ENCODE measurements at regions not wholly inside any gene's neighbourhood (a gene's known extent, or its start where the extent isn't known, plus 50 kb on each side); places are given as distances from the start of the nearest gene placed in this dataset.

- Histone ChIP-seq H3K4me2 (replicated peaks; ENCODE audit: extremely low read depth, low read length, poor library complexity, severe bottlenecking) (no peak overlapping the region), H2AFZ (ENCODE audit: insufficient read depth, low read depth, low read length, poor library complexity, severe bottlenecking) (no peak overlapping the region), H3K9ac (ENCODE audit: insufficient read depth, low read length, poor library complexity, severe bottlenecking) (no peak overlapping the region), H3K27me3 (ENCODE audit: control insufficient read depth in 2 of 2, insufficient read depth in 2 of 2, low read length in 2 of 2) (no peaks in the 10 kb centered on the region), H3K27ac (ENCODE audit: low read depth in 1 of 2, low read length in 2 of 2) (no peak overlapping the region), H3K4me1 (ENCODE audit: control insufficient read depth in 1 of 2, insufficient read depth in 2 of 2, low read length in 2 of 2) (no peaks in the 10 kb centered on the region), H3K9me3 (replicated peaks in 1 of 2; ENCODE audit: control insufficient read depth in 1 of 2, insufficient read depth in 1 of 2, low read length in 2 of 2) (no peaks in the 10 kb centered on the region), H3K36me3 (replicated peaks in 1 of 2; ENCODE audit: control insufficient read depth in 1 of 2, insufficient read depth in 2 of 2, low read length in 2 of 2) (no peaks in the 10 kb centered on the region), H3K79me2 (ENCODE audit: insufficient read depth, low read length) (no peaks in the 10 kb centered on the region), H4K20me1 (ENCODE audit: insufficient read depth, low read length) (no peaks in the 10 kb centered on the region), H3K4me3 (replicated peaks in 1 of 3; ENCODE audit: low read depth in 2 of 3, low read length in 3 of 3) (no peak overlapping the region)
- no peak for DNase-seq
- H3K9me3 Mint-ChIP-seq: peaks cover 0 to 2% (median 0%) of the 10 kb centered on the region in 7 donors
- H3K36me3 Mint-ChIP-seq: no peaks in the 10 kb centered on the region
- H3K4me1 Mint-ChIP-seq: no peaks in the 10 kb centered on the region
- no peak overlapping the region for H3K4me3 Mint-ChIP-seq
- no peak for TF ChIP-seq CTCF (IDR thresholded peaks at IDR 0.05)
- H3K27me3 Mint-ChIP-seq (ENCODE audit: low read depth in 3 of 3): no peaks in the 10 kb centered on the region
- intact Hi-C loops (cut with micrococcal nuclease): no loop called here
- WGBS (ENCODE audit: insufficient coverage): 86% methylated on average over 3 of the region's 6 CpGs
- H3K27ac Mint-ChIP-seq: no peak overlapping the region
Measured at GRCh38 chr14:48983351-48983888, 602.8 kb downstream of the RPS29 start.

- Histone ChIP-seq H3K9ac (ENCODE audit: insufficient read depth, low read length, poor library complexity, severe bottlenecking) (no peak overlapping the region), H4K20me1 (ENCODE audit: insufficient read depth, low read length) (no peaks in the 10 kb centered on the region), H3K4me3 (replicated peaks in 1 of 3; ENCODE audit: low read depth in 2 of 3, low read length in 3 of 3) (no peak overlapping the region), H3K79me2 (ENCODE audit: insufficient read depth, low read length) (no peaks in the 10 kb centered on the region), H3K4me2 (replicated peaks; ENCODE audit: extremely low read depth, low read length, poor library complexity, severe bottlenecking) (no peak overlapping the region), H3K27me3 (ENCODE audit: control insufficient read depth in 2 of 2, insufficient read depth in 2 of 2, low read length in 2 of 2) (no peaks in the 10 kb centered on the region), H3K36me3 (replicated peaks in 1 of 2; ENCODE audit: control insufficient read depth in 1 of 2, insufficient read depth in 2 of 2, low read length in 2 of 2) (no peaks in the 10 kb centered on the region), H3K9me3 (replicated peaks in 1 of 2; ENCODE audit: control insufficient read depth in 1 of 2, insufficient read depth in 1 of 2, low read length in 2 of 2) (no peaks in the 10 kb centered on the region), H3K4me1 (ENCODE audit: control insufficient read depth in 1 of 2, insufficient read depth in 2 of 2, low read length in 2 of 2) (no peaks in the 10 kb centered on the region), H2AFZ (ENCODE audit: insufficient read depth, low read depth, low read length, poor library complexity, severe bottlenecking) (no peak overlapping the region), H3K27ac (ENCODE audit: low read depth in 1 of 2, low read length in 2 of 2) (no peak overlapping the region)
- no peaks in the 10 kb centered on the region for H3K4me1 Mint-ChIP-seq
- no peak for DNase-seq
- H3K36me3 Mint-ChIP-seq: no peaks in the 10 kb centered on the region
- WGBS (ENCODE audit: insufficient coverage): no CpG with 5 or more reads among the region's 1 CpG
- no peaks in the 10 kb centered on the region for H3K27me3 Mint-ChIP-seq (ENCODE audit: low read depth in 3 of 3)
- intact Hi-C loops (cut with micrococcal nuclease): no loop called here
- H3K4me3 Mint-ChIP-seq: no peak overlapping the region
- TF ChIP-seq CTCF (IDR thresholded peaks at IDR 0.05): no peak
- H3K27ac Mint-ChIP-seq: no peak overlapping the region
- H3K9me3 Mint-ChIP-seq: peaks cover 0 to 7% (median 0%) of the 10 kb centered on the region in 7 donors
Measured at GRCh38 chr14:48974994-48975393, 611.2 kb downstream of the RPS29 start.
